ENCODE measurements at regions not wholly inside any gene's neighbourhood (a gene's known extent, or its start where the extent isn't known, plus 50 kb on each side); places are given as distances from the start of the nearest gene placed in this dataset.

DNA sequence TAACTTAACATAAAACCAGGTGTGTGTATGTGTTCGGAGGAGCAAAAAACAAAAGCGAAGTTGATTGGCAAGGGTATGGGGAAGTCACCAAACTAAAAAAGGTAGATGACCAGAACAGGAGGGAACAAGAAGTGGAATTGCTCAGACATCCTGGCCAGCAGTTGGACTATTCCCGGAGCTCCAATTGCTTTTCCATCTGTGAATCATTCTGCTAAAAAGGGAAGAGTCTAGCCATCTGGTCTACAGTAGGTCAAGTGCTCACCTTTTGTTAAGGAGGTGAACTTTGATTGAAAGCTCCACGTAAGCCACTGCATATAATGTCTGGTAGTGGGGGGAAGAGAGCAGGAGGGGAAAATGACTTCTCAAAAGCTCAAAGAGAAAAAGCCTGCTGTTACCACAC lies 50.0 kb upstream of the BET1 start:
- no peak for DNase-seq (ENCODE audit: low read depth)

- DNase-seq (ENCODE audit: low read depth): no peak
These were observed 51.8 kb upstream of the BET1 start for GRCh38 chr7:94055963-94056362.

DNA sequence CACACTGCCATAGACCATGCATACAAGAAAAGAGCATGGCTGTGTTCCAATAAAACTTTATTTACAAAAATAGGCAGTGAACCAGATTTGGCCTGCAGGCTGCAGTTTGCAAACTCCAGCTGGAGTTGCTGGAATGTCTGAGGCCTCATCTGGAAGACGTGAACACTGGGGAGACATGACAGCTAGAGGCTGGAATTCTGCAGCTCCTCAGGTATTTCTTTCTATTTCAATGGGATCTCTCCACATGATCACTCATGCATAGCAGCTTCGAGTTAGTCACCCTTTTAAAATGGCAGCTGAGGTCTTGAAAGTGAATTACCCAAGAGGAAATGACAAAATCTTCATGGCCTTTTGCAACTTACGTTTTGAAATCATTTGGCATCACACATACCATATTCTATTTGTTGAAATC lies 52.6 kb upstream of the BET1 start:
- peak; percentile 96 for DNase-seq (ENCODE audit: low read depth)

DNA sequence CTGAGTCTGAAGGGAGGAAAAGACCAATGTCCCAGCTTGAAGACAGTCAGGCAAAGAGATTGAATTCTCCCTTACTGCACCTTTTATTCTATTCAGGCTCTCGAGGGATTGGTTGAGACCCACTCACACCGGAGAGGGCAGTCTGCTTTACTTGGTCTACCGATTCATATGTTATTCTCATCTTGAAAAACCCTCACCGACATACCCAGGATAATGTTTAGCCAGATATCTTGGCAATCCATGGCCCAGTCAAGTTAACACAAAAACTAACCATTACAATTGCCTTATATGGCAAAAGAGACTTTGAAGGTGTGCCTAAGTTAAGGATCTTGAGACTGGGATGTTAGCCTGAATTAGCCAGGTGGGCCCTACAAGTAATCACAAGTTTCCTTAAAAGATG lies 53.8 kb upstream of the BET1 start:
- no peak for DNase-seq (ENCODE audit: low read depth)

- peak; percentile 39 for DNase-seq (ENCODE audit: low read depth)
These were observed 55.6 kb upstream of the BET1 start for GRCh38 chr7:94059746-94060145.

DNA sequence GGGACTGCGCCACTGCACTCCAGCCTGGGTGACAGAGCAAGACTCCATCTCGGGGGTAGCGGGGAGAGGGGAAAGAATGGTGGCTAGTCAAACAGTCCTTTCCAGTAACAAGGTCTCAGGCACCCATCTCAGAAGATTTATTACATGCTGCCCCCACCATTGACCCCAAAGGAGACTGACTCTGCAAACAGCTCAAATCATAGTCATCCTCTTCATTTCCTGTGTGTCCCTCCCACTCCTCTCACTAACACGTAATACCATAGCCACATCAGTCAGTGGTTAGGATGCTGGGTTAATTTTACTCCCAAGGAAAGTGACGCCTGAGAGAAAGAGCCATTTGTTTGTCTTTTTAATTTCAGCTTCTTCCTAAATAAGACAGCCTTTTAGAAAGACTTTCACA lies 56.6 kb upstream of the BET1 start:
- peak; percentile 35 for DNase-seq (ENCODE audit: low read depth)

DNA sequence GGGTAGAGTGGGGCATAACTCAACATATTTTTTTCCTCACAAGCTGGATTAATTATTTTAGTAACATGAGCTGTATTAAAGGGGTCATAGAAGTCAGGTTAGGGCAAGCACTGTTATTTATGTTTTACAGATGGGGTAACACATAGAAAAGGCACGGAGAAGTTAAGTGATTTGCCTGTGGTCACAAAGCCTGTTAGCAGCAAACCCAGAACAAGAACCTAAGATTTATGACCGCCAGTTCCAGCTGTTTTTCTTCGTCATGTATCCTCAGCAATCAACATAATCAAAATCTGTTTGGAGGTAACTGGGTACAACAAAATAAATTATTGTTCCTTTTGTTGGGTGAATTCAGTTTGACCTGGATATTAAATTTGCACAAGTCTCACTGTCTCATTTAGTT lies 57.2 kb upstream of the BET1 start:
- no peak for DNase-seq (ENCODE audit: low read depth)

GRCh38 chr7:94062372-94062771 lies 58.2 kb upstream of the BET1 start:
- DNase-seq (ENCODE audit: low read depth): peak; percentile 32

DNA sequence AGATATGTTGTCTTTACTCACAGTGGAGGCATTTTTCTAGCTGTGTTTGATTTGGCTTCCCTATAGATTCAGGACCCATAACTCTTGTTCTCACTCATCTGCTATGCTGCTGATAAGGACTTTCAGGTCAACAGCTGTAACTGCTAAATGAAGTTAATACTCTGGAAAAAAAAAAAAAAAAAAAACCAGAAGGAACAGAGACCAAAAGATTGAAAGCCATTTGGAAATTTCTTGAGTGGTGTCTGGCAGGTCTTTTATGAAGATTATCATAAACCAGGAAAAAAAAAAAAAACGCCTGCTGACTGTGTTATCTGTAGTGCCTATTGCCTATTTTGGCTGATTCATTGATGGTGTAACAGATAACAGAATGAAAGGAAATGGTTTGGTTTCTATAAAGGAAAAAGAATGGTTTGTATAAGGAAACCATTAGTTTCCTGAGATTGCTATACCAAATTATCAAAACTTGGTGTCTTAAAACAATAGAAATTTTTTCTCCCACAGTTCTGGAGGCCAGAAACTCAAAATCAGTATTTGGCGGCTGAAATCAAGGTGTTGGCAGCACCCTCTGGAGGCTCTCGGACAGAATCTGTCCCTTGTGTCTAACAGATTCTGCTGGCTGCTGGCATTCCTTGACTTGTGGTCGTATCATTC lies 60.5 kb upstream of the BET1 start:
- peak; percentile 46 for DNase-seq (ENCODE audit: low read depth)

DNA sequence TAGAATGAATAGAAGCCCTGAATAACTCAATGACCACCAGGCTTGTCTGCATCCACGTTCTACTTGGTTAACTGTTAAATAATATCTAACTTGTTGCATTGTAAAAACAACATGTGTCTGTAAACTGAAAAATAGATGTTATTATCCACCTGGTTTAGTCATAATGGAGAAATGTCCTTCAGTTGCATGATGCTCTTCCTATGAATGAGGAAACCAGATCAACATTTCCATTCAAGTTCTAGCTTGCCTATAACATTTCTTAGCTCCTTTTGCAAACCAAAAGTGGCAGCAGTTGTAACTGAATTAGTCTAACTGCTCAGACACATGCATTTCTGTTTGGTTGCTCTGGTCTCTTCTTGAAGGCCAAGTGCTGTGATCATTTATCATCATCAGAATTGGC lies 62.9 kb upstream of the BET1 start:
- no peak for DNase-seq (ENCODE audit: low read depth)

DNA sequence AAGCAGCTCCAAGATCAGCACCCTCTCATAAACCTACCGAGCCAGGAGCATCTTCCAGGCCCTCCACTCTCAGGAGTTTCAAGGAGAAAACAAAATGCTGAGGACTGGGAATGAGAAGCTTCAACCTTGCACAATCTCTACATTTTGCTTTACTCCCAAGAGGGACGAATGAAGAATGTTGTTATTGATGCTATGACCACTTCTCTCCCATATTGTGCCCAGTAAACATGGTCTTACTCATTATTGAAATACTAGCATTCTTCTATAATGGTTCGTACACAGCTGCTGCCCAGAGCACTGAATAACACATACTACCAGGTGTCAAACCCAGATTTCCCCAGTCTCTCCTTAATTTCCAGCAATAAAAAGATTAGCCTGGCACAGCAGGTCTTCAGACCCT lies 63.4 kb upstream of the BET1 start:
- DNase-seq (ENCODE audit: low read depth): no peak

- DNase-seq (ENCODE audit: low read depth): peak; percentile 51
These were observed 65.1 kb upstream of the BET1 start for GRCh38 chr7:94069162-94069739.

- no peak for DNase-seq (ENCODE audit: low read depth)
These were observed 76.4 kb upstream of the BET1 start for GRCh38 chr7:94080551-94080950.

DNA sequence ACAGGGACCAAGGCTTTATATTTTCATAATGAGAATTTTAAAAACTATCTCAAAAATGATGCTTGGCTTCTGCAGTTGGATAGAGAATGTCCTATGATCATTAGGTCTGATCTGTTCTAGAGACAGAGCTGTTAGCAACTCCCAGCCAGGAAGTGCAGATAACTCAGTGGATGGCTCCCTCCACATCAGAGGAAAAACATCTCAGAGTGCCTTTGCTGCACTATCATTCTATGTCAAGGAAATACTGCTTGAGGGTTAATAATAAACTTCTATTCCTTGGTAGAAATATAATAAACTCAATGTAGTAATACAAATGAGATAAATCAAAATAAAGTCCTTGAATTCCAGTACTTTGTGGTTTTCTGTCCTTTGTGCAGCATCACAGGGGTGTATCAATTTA lies 78.0 kb upstream of the BET1 start:
- no peak for DNase-seq (ENCODE audit: low read depth)

GRCh38 chr7:94087664-94088352 lies 83.7 kb upstream of the BET1 start:
- DNase-seq (ENCODE audit: low read depth): peak; percentile 82

GRCh38 chr7:94088560-94088959 lies 84.4 kb upstream of the BET1 start:
- peak; percentile 35 for DNase-seq (ENCODE audit: low read depth)

DNA sequence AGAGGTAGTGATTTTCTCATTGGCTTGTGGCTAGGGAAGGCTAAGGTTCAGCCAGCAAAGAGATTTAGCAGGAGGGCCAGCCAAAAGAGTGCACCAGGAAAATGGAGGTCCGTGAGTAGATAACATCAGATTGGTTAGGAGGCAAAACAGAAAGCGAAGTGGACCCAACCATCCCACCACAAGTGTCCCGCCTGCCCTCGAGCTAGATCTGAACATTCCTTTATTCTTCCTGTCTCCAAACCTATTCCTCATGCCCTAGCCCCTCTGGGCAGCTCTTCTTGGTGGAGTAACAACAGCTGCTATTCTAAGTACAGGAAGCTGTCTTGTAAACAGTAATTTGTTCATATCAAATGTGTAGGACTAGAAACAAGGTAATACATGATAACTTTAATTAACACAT lies 85.7 kb upstream of the BET1 start:
- no peak for DNase-seq (ENCODE audit: low read depth)

DNA sequence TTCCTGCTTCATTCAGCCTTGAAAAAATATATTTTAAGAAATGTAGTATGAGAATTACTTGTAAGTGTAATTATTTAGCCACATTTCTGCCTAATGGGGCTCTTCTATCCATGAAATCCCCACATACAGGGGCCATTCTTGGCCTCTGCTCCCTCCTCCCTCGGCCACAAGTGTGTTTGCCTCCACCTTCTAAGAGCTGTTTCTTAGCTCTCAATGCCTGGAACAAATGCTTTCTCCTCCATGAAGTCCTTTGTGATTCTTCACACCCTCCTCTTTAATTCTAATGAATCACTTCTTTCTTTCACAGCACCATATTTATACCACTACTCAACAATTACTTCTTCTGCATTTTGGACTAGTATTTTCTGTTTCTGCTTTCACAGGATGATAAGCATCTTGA lies 88.8 kb upstream of the BET1 start:
- DNase-seq (ENCODE audit: low read depth): no peak

GRCh38 chr7:94094298-94094697 lies 90.1 kb upstream of the BET1 start:
- no peak for DNase-seq (ENCODE audit: low read depth)

DNA sequence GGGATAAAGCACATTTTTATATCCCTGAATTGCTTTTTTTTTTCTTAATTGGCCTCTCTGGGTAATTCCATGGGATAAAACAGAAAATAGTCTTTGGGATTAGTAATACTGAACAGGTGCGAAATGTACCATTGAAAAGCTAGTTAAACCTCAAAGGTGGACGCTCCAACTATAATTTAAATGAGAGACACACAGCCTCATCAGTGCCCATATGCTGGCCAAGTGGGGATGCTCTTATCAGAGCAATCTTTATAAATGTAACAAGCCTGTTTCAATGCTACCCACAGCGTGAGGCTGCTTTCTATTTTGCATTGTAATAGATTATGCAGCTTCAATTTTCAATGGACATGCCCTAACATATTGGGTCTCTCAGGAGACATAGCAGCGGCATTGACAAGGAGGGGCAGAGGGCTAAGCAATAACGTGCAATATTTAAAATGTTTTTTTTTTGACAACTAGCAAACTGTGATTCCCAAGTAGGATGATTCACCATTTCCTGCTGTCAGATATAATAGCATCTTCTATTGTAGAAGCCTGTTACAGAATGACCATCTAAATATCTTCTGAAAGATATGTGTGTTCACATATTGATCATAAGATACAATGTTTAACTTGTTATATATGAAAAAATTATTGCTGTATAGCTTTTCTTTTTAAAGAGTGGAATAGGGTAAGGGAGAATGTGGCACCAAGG lies 91.3 kb upstream of the BET1 start:
- peak; percentile 31 for DNase-seq (ENCODE audit: low read depth)

DNA sequence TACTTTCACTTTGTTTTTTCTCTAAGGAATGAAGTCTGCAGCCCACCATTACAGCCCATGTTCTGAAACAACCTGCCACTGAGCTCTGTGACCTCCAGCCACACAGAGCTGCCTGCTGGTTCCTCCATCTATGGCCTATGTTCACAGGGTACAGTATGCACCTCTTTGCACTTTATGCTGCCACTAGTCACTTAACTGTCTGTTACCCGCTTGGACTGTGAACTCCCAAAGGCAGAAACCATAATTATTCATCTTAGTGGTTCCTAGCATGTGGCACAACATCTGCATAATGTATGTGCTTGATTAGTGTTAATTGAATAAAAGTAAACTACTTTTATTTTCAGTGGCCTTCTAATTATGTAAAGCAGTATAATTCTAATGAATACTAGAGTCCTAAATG lies 95.5 kb upstream of the BET1 start:
- no peak for DNase-seq (ENCODE audit: low read depth)

GRCh38 chr7:94100723-94101345 lies 96.7 kb upstream of the BET1 start:
- DNase-seq (ENCODE audit: low read depth): no peak

DNA sequence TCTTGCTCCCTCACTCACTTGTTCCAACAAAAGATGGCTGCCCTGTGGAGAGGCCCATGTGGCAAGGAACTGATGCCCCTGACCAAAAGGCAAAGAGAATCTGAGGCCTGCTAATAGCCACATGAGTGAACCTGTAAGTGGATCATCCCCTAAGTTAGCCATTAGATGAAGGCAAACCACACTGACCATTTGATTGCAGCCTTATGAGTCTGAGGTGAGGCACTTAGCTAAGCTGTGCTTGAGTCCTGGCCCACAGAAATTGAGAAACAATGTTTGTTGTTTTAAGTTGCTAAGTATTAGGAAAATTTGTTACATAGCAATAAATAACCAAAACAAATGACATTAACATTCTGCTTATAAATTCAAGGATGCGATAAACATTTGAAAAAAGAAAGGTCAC lies 100.1 kb upstream of the BET1 start:
- DNase-seq (ENCODE audit: low read depth): no peak
